ENCODE measurements at regions not wholly inside any gene's neighbourhood (a gene's known extent, or its start where the extent isn't known, plus 50 kb on each side); places are given as distances from the start of the nearest gene placed in this dataset.

DNA sequence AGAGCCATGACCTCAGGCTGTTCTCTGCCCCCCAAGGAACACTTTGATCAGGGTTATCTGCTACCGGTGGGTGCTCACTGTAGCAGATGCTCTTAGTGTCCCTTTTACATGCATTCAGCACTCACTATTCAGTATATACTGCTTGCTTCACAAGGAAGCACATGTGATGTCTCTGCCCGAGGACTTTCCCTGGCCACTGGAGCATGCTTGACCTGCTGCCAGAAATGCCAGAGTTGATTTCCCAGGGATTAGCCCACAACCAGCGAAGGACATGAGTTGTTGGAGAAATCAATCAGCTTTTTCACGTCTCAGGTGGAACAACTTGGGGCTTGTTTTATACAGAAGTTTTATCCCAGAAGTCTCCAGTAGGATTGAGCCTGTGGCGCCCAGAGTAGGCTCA, 51.2 kb upstream of the RPS6KA3 start:
- TF ChIP-seq CTCF (conservative IDR thresholded peaks at IDR 0.05; ENCODE audit: low read depth, low read length): no peak
- no peak for TF ChIP-seq EZH2 (IDR thresholded peaks at IDR 0.05; ENCODE audit: low read length, unreplicated experiment)
- intact Hi-C loops (cut with micrococcal nuclease): no loop called here
- Histone ChIP-seq H3K27ac (ENCODE audit: low read length) (no peak overlapping the region), H4K20me1 (ENCODE audit: low read length) (no peaks in the 10 kb centered on the region), H3F3A (ENCODE audit: low read length, unreplicated experiment) (no peaks in the 10 kb centered on the region), H3K79me2 (ENCODE audit: low read length) (no peaks in the 10 kb centered on the region), H3K9ac (ENCODE audit: low read length) (no peak overlapping the region), H3K4me2 (ENCODE audit: low read length) (no peak overlapping the region), H2AFZ (ENCODE audit: low read length) (no peak overlapping the region), H3K4me1 (ENCODE audit: insufficient read depth, low read length) (peaks cover 18% of the 10 kb centered on the region; the same call in 1 of the 2 replicates), H3K27me3 (ENCODE audit: low read length) (no peaks in the 10 kb centered on the region), H3K4me3 (ENCODE audit: low read length) (no peak overlapping the region), H3K9me2 (replicated peaks; ENCODE audit: low read length) (no peaks in the 10 kb centered on the region), H3K36me3 (ENCODE audit: low read depth, low read length) (no peaks in the 10 kb centered on the region), H3K9me3 (ENCODE audit: low read length) (no peaks in the 10 kb centered on the region)
- DNase-seq (no peak), ATAC-seq (no peak)
- ChIA-PET POLR2A (ENCODE audit: unreplicated experiment) (no interaction called here), CTCF (no interaction called here)
- BruUV-seq (replicated peaks): no TSS peak

Measured in PC-3 (cell line).